Glutamatergic neuron (in vitro differentiated cells): ENCODE measurements at regions not wholly inside any gene's neighbourhood (a gene's known extent, or its start where the extent isn't known, plus 50 kb on each side); places are given as distances from the start of the nearest gene placed in this dataset.

Experiments used
- DNase-seq: peaks from one replicate; pipeline ENCODE4 v3.0.0; 2022
- H3K27ac Mint-ChIP-seq: one replicate; pipeline ENCODE4 v1.8.0; 2020; ENCODE audit warnings: mild to moderate bottlenecking, mixed read lengths, inconsistent platforms; ENCODE audit not compliant: unreplicated experiment
- H3K27me3 Mint-ChIP-seq: one replicate; pipeline ENCODE4 v1.8.0; 2020; ENCODE audit warnings: mild to moderate bottlenecking, moderate library complexity, mixed read lengths, inconsistent platforms; ENCODE audit not compliant: unreplicated experiment
- H3K36me3 Mint-ChIP-seq: one replicate; pipeline ENCODE4 v1.8.0; 2020; ENCODE audit warnings: mild to moderate bottlenecking, mixed read lengths, inconsistent platforms; ENCODE audit not compliant: unreplicated experiment
- H3K4me1 Mint-ChIP-seq: one replicate; pipeline ENCODE4 v1.8.0; 2020; ENCODE audit warnings: mild to moderate bottlenecking, low read depth, mixed read lengths, inconsistent platforms; ENCODE audit not compliant: unreplicated experiment
- H3K4me3 Mint-ChIP-seq: one replicate; pipeline ENCODE4 v1.8.0; 2020; ENCODE audit warnings: mild to moderate bottlenecking, mixed read lengths, inconsistent platforms; ENCODE audit not compliant: unreplicated experiment
- H3K9me3 Mint-ChIP-seq: one replicate; pipeline ENCODE4 v1.8.0; 2020; ENCODE audit warnings: mild to moderate bottlenecking, moderate library complexity, mixed read lengths, inconsistent platforms; ENCODE audit not compliant: unreplicated experiment
- TF ChIP-seq, protein P1 (sequence below): fragments of 200-600 bp; sonication (generic); IDR thresholded peaks from one replicate; pipeline ENCODE4 v1.5.0; 2021; ENCODE audit not compliant: partially characterized antibody, unreplicated experiment

GRCh38 chr14:38078393-38078792 lies 129.3 kb upstream of the SSTR1 start:
- no peaks in the 10 kb centered on the region for H3K4me1 Mint-ChIP-seq
- H3K36me3 Mint-ChIP-seq, result no peaks in the 10 kb centered on the region
- no peaks in the 10 kb centered on the region for H3K9me3 Mint-ChIP-seq
- H3K4me3 Mint-ChIP-seq, result no peak overlapping the region
- no peak overlapping the region for H3K27ac Mint-ChIP-seq
- no peak for DNase-seq
- no peaks in the 10 kb centered on the region for H3K27me3 Mint-ChIP-seq
- TF ChIP-seq, protein P1, sequence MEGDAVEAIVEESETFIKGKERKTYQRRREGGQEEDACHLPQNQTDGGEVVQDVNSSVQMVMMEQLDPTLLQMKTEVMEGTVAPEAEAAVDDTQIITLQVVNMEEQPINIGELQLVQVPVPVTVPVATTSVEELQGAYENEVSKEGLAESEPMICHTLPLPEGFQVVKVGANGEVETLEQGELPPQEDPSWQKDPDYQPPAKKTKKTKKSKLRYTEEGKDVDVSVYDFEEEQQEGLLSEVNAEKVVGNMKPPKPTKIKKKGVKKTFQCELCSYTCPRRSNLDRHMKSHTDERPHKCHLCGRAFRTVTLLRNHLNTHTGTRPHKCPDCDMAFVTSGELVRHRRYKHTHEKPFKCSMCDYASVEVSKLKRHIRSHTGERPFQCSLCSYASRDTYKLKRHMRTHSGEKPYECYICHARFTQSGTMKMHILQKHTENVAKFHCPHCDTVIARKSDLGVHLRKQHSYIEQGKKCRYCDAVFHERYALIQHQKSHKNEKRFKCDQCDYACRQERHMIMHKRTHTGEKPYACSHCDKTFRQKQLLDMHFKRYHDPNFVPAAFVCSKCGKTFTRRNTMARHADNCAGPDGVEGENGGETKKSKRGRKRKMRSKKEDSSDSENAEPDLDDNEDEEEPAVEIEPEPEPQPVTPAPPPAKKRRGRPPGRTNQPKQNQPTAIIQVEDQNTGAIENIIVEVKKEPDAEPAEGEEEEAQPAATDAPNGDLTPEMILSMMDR, result no peak

- Mint-ChIP-seq H3K36me3 (no peaks in the 10 kb centered on the region), H3K4me3 (no peak overlapping the region), H3K27ac (no peak overlapping the region), H3K4me1 (no peaks in the 10 kb centered on the region), H3K27me3 (no peaks in the 10 kb centered on the region), H3K9me3 (no peaks in the 10 kb centered on the region)
- TF ChIP-seq, protein P1, result no peak
- no peak for DNase-seq
Measured at GRCh38 chr14:38079268-38079667, 128.4 kb upstream of the SSTR1 start.

DNA sequence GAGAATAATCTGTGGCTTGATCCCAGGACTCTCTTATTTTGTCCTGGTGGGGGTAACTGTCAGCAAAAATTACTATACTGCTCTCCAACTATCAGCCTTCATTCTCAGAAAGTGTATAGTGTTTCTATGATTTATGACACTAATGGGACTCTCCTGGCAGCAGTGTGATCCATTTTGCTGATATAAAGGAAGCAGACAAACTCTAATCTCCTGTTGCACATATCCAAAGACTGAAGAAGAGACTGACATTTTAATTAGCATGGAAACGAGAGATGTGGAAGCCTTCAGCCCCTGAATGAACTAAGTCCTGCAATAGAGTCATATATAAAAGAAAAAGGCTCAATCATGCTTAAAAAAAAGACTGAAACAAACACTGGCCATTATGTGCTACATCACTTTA lies 127.8 kb upstream of the SSTR1 start:
- Mint-ChIP-seq H3K36me3 (no peaks in the 10 kb centered on the region), H3K27me3 (no peaks in the 10 kb centered on the region), H3K9me3 (no peaks in the 10 kb centered on the region), H3K27ac (no peak overlapping the region), H3K4me3 (no peak overlapping the region), H3K4me1 (no peaks in the 10 kb centered on the region)
- DNase-seq, result no peak
- TF ChIP-seq, protein P1, result no peak

DNA sequence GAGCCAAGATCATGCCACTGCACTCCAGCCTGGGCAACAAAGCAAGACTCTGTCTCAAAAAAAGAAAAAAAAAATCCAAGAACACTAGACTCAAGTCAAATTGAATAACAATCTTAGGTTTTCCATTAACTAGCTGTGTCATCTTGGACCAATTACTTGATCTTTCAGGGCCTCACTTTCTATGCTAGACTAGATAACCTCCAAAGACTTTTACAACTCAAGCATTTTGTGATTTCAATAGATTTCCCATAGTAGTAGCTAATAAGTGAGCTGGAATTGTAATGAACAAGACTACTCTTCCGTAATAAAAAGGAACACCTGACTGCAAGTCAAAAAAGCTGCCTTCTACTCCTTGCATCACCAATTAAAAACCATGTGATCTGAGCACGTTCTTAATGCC lies 127.0 kb upstream of the SSTR1 start:
- H3K9me3 Mint-ChIP-seq, result no peaks in the 10 kb centered on the region
- no peak overlapping the region for H3K27ac Mint-ChIP-seq
- H3K4me3 Mint-ChIP-seq, result no peak overlapping the region
- no peaks in the 10 kb centered on the region for H3K4me1 Mint-ChIP-seq
- DNase-seq, result no peak
- TF ChIP-seq, protein P1, result no peak
- H3K27me3 Mint-ChIP-seq, result no peaks in the 10 kb centered on the region
- H3K36me3 Mint-ChIP-seq, result no peaks in the 10 kb centered on the region

- Mint-ChIP-seq H3K27me3 (no peaks in the 10 kb centered on the region), H3K27ac (no peak overlapping the region), H3K4me1 (no peaks in the 10 kb centered on the region)
Measured at GRCh38 chr14:38083039-38083438, 124.7 kb upstream of the SSTR1 start.

More at GRCh38 chr14:38083039-38083438, 124.7 kb upstream of the SSTR1 start:
- no peaks in the 10 kb centered on the region for H3K36me3 Mint-ChIP-seq
- TF ChIP-seq, protein P1, result no peak
- DNase-seq, result no peak
- H3K4me3 Mint-ChIP-seq, result no peak overlapping the region
- H3K9me3 Mint-ChIP-seq, result no peaks in the 10 kb centered on the region
